Spleen (tissue), 7 donors: ENCODE measurements at regions not wholly inside any gene's neighbourhood (a gene's known extent, or its start where the extent isn't known, plus 50 kb on each side); places are given as distances from the start of the nearest gene placed in this dataset.

Experiments
- CTCF ChIP-seq, 11 experiments: fragments of 200-600 bp in 7 of 11; fragments of 450-650 bp in 4 of 11; sonication (generic) in 4 of 11; IDR thresholded peaks in 8 of 11; conservative IDR thresholded peaks in 3 of 11; 1 replicate in 7 of 11; 2 replicates in 4 of 11; pipeline versions ENCODE4 v1.4.0 to v1.8.0; 2016 to 2021; ENCODE audit warnings: antibody characterized with exemption in 11 of 11, inconsistent platforms in 4 of 11, mild to moderate bottlenecking in 1 of 11
- POLR2A ChIP-seq, 3 donors: fragments of 450-650 bp; IDR thresholded peaks; one replicate each; pipeline ENCODE4 v1.5.1; 2017; ENCODE audit warnings: antibody characterized with exemption in 3 of 3, mild to moderate bottlenecking in 1 of 3
- donor health status: DM: no; HTN: no; CAD: no; lungs with moderate emphysema.
- donor health status: DM: no; HTN: no; CAD: no.
- donor health status: DM: no; HTN: no; CAD: no.

- no peak for TF ChIP-seq CTCF (IDR thresholded peaks at IDR 0.05 in 8 of 11, conservative IDR thresholded peaks at IDR 0.05 in 3 of 11)
- no peak for TF ChIP-seq POLR2A (IDR thresholded peaks at IDR 0.05)
Observed at GRCh38 chr6:112439010-112439409, 91.9 kb downstream of the RFPL4B start.
